Mesothelial cell of epicardium (in vitro differentiated cells): ENCODE measurements at regions not wholly inside any gene's neighbourhood (a gene's known extent, or its start where the extent isn't known, plus 50 kb on each side); places are given as distances from the start of the nearest gene placed in this dataset.

Source experiments
- DNase-seq, 2 experiments: peaks; one replicate each; pipeline ENCODE4 v3.0.0; 2021; ENCODE audit warnings: low spot score in 2 of 2; ENCODE audit not compliant: unreplicated experiment in 2 of 2
- H3K27ac Mint-ChIP-seq: 2 replicates; pipeline ENCODE4 v1.8.0; 2021; ENCODE audit warnings: mixed read lengths
- H3K27me3 Mint-ChIP-seq: 2 replicates; pipeline ENCODE4 v1.8.0; 2021; ENCODE audit warnings: low read depth, mixed read lengths
- H3K36me3 Mint-ChIP-seq: 2 replicates; pipeline ENCODE4 v1.8.0; 2021; ENCODE audit warnings: mixed read lengths
- H3K4me1 Mint-ChIP-seq: 2 replicates; pipeline ENCODE4 v1.8.0; 2021; ENCODE audit warnings: mixed read lengths
- H3K4me3 Mint-ChIP-seq: 2 replicates; pipeline ENCODE4 v1.8.0; 2021; ENCODE audit warnings: mild to moderate bottlenecking, moderate library complexity, mixed read lengths
- H3K9me3 Mint-ChIP-seq: 2 replicates; pipeline ENCODE4 v1.8.0; 2021; ENCODE audit warnings: mixed read lengths
- CTCF ChIP-seq: fragments of 200-600 bp; sonication (generic); IDR thresholded peaks from one replicate; pipeline ENCODE4 v1.5.0; 2021; ENCODE audit warnings: antibody characterized with exemption; ENCODE audit not compliant: unreplicated experiment

GRCh38 chr7:124375391-124375790, 342.5 kb upstream of the TMEM229A start:
- Mint-ChIP-seq H3K4me1 (peaks cover 6% of the 10 kb centered on the region), H3K9me3 (no peaks in the 10 kb centered on the region), H3K27ac (no peak overlapping the region), H3K4me3 (no peak overlapping the region), H3K27me3 (no peaks in the 10 kb centered on the region), H3K36me3 (no peaks in the 10 kb centered on the region)
- TF ChIP-seq CTCF = no peak
- DNase-seq = no peak

- H3K4me3 Mint-ChIP-seq = no peak overlapping the region
- no peaks in the 10 kb centered on the region for H3K36me3 Mint-ChIP-seq
- no peak overlapping the region for H3K27ac Mint-ChIP-seq
- TF ChIP-seq CTCF = no peak
- H3K4me1 Mint-ChIP-seq = no peaks in the 10 kb centered on the region
- H3K9me3 Mint-ChIP-seq = peaks cover 14% of the 10 kb centered on the region
- no peak for DNase-seq
- H3K27me3 Mint-ChIP-seq = no peaks in the 10 kb centered on the region
Observed at GRCh38 chr7:124369310-124369709, 336.4 kb upstream of the TMEM229A start.

GRCh38 chr7:124366118-124366517, 333.3 kb upstream of the TMEM229A start:
- DNase-seq = no peak
- no peak overlapping the region for H3K4me3 Mint-ChIP-seq
- no peak for TF ChIP-seq CTCF
- H3K36me3 Mint-ChIP-seq = peaks cover 2% of the 10 kb centered on the region
- no peaks in the 10 kb centered on the region for H3K4me1 Mint-ChIP-seq
- peaks cover 30% of the 10 kb centered on the region for H3K9me3 Mint-ChIP-seq
- no peak overlapping the region for H3K27ac Mint-ChIP-seq
- H3K27me3 Mint-ChIP-seq = no peaks in the 10 kb centered on the region

- peaks cover 3% of the 10 kb centered on the region for H3K36me3 Mint-ChIP-seq
- H3K4me1 Mint-ChIP-seq = no peaks in the 10 kb centered on the region
- no peak overlapping the region for H3K27ac Mint-ChIP-seq
- no peak overlapping the region for H3K4me3 Mint-ChIP-seq
- H3K9me3 Mint-ChIP-seq = peaks cover 31% of the 10 kb centered on the region
- TF ChIP-seq CTCF = no peak
- DNase-seq = no peak
- no peaks in the 10 kb centered on the region for H3K27me3 Mint-ChIP-seq
Observed at GRCh38 chr7:124364283-124364682, 331.4 kb upstream of the TMEM229A start.

- Mint-ChIP-seq H3K27me3 (no peaks in the 10 kb centered on the region), H3K36me3 (no peaks in the 10 kb centered on the region), H3K4me3 (no peak overlapping the region), H3K9me3 (peaks cover under 1% of the 10 kb centered on the region), H3K4me1 (no peaks in the 10 kb centered on the region), H3K27ac (no peak overlapping the region)
- DNase-seq = no peak
- no peak for TF ChIP-seq CTCF
Observed at GRCh38 chr7:124354201-124354600, 321.3 kb upstream of the TMEM229A start.

- H3K27ac Mint-ChIP-seq = no peak overlapping the region
- H3K4me3 Mint-ChIP-seq = no peak overlapping the region
- no peaks in the 10 kb centered on the region for H3K27me3 Mint-ChIP-seq
- no peaks in the 10 kb centered on the region for H3K4me1 Mint-ChIP-seq
- peaks cover 22% of the 10 kb centered on the region for H3K9me3 Mint-ChIP-seq
- no peak for TF ChIP-seq CTCF
- DNase-seq = no peak
- no peaks in the 10 kb centered on the region for H3K36me3 Mint-ChIP-seq
Observed at GRCh38 chr7:124351950-124352349, 319.1 kb upstream of the TMEM229A start.
